HUES48 (cell line): ENCODE measurements at regions not wholly inside any gene's neighbourhood (a gene's known extent, or its start where the extent isn't known, plus 50 kb on each side); places are given as distances from the start of the nearest gene placed in this dataset.

Experiments
- H3K27ac ChIP-seq: one replicate; pipeline ENCODE4 v1.7.0; 2013; ENCODE audit warnings: low read depth, low read length, inconsistent platforms
- H3K27me3 ChIP-seq: 2 replicates; pipeline ENCODE4 v1.6.1; 2013; ENCODE audit warnings: mild to moderate bottlenecking, low read length; ENCODE audit not compliant: control insufficient read depth, insufficient read depth
- H3K36me3 ChIP-seq: 2 replicates; pipeline ENCODE4 v1.6.1; 2013; ENCODE audit warnings: low read length; ENCODE audit not compliant: control insufficient read depth, insufficient read depth
- H3K4me1 ChIP-seq: 2 replicates; pipeline ENCODE4 v1.6.1; 2013; ENCODE audit warnings: mild to moderate bottlenecking, low read length; ENCODE audit not compliant: control insufficient read depth, insufficient read depth
- H3K4me3 ChIP-seq: 2 replicates; pipeline ENCODE4 v1.5.1; 2013; ENCODE audit warnings: mild to moderate bottlenecking, low read depth, low read length
- H3K9ac ChIP-seq: 2 replicates; pipeline ENCODE4 v1.6.1; 2013; ENCODE audit warnings: mild to moderate bottlenecking, low read depth, low read length, moderate library complexity
- H3K9me3 ChIP-seq: 2 replicates; pipeline ENCODE4 v1.6.1; 2013; ENCODE audit warnings: low read length; ENCODE audit not compliant: control insufficient read depth, insufficient read depth

DNA sequence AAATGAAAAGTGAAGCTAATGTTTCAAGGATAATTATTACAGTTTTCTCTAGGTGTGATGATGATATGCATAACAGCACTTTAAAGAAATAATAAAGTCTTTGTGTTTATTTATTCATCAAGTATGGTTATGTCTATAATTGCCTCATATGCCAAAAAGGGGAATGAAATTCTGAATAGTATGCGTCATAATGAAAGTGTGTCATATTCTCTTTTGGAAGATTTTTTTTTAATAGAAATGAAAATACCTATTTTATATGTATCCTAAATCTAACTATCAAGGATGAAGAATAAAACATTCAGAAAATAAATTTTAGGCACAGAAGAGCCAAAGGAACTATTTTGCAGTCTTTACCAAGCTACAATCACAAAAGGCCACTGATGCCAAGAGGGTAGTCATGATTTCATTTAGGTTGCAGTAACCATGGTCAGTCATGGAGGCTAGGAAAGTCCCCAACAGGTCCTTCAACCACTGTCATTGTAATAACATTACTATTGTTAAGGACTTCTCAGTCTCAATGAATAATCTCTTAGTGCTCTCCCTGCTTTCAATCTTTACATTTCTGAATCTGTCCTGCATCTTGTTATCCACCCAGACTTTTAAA is 712.5 kb downstream of the DCDC2C start:
- H3K27me3 ChIP-seq, result no peaks in the 10 kb centered on the region
- no peaks in the 10 kb centered on the region for H3K36me3 ChIP-seq
- 0 out of 2 replicates have a peak, but pooled peaks cover 2% of the 10 kb centered on the region for H3K4me1 ChIP-seq
- no peak overlapping the region for H3K27ac ChIP-seq
- no peak overlapping the region for H3K4me3 ChIP-seq
- no peaks in the 10 kb centered on the region; the same call in 1 of the 2 replicates for H3K9me3 ChIP-seq
- H3K9ac ChIP-seq, result no peak overlapping the region

DNA sequence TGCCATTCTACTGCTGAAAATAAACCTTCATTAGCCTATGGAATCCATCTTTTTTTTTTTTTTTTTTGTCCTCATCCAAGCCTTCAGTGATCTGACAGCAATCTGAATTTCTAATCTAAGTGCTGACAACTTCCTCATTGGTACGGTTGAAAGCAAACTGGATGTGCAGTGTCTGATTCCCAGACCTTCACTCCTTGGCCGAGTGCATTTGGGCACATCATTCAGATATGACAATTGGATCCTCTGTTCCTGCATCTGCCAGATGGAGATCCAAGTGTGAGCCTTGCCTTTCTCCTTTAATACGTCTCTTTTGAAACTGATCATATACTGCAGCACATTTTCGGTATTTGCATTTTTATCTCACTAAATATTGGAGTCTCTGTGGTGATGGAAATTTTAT is 713.1 kb downstream of the DCDC2C start:
- no peak overlapping the region for H3K27ac ChIP-seq
- no peaks in the 10 kb centered on the region for H3K36me3 ChIP-seq
- no peak overlapping the region for H3K9ac ChIP-seq
- 0 out of 2 replicates have a peak, but pooled peaks cover 2% of the 10 kb centered on the region for H3K4me1 ChIP-seq
- H3K9me3 ChIP-seq, result no peaks in the 10 kb centered on the region; the same call in 1 of the 2 replicates
- H3K4me3 ChIP-seq, result no peak overlapping the region
- H3K27me3 ChIP-seq, result no peaks in the 10 kb centered on the region

DNA sequence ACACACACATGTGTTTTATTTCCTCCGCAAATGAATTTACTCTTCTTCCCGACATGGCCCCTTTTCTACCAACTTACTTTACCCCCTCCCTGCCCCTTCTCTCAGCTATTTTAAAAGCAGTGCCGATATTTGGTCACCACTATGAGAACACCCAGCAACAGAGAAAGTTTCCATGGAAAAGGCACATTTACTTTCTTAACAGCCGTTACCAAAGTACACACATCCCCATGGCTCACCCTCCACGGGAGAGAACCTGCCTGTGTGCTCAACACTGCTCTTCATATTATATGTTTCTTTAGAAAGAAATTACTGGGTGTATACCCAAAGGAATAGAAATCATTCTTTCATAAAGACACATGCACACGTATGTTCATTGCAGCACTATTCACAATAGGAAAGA is 714.4 kb downstream of the DCDC2C start:
- Histone ChIP-seq H3K4me3 (no peak overlapping the region), H3K36me3 (no peaks in the 10 kb centered on the region), H3K9me3 (no peaks in the 10 kb centered on the region; the same call in 1 of the 2 replicates), H3K4me1 (0 out of 2 replicates have a peak, but pooled peaks cover 2% of the 10 kb centered on the region), H3K27ac (no peak overlapping the region), H3K9ac (no peak overlapping the region), H3K27me3 (no peaks in the 10 kb centered on the region)

DNA sequence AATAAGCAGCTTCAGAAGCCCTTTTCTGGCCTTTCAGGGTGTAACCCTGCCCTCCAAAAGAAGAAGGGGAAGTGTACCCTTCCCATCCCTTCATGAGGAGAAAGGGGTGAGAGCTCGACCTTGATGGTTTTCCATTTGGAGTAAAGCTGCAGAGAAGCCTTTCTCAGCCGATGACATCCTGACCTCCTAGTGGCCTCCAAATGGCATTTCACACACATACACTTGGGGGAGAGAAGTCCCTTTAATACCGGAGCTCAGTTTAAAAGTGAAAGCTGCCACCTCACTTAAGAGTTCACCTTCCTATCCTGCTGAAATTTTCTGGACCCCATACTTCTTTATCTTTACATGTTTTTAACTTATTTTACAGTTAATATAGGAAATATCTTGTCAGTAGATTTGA is 716.7 kb downstream of the DCDC2C start:
- Histone ChIP-seq H3K9me3 (no peaks in the 10 kb centered on the region; the same call in 1 of the 2 replicates), H3K4me3 (no peak overlapping the region), H3K27ac (no peak overlapping the region), H3K4me1 (0 out of 2 replicates have a peak, but pooled peaks cover 2% of the 10 kb centered on the region), H3K36me3 (no peaks in the 10 kb centered on the region), H3K9ac (no peak overlapping the region), H3K27me3 (no peaks in the 10 kb centered on the region)

DNA sequence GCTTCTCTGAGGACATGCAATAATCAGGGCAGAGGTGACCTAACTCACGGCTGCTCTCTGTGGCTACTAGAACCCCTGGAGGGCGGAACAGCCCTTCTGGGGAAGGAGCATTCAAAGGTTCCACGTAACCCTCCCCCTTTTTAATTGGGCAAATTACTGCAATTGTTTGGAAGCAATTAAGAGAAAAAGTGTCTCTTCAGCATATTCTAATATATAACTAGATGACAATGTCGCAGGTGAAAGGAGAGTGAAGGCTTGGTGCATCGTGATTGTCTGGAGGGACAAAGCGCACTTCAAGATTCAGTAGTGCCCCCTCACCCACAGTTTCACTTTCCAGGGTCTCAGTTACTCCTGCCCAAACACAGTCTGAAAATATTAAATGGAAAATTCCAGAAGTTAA is 720.8 kb downstream of the DCDC2C start:
- H3K9me3 ChIP-seq, result no peaks in the 10 kb centered on the region
- H3K9ac ChIP-seq, result no peak overlapping the region
- no peak overlapping the region for H3K4me3 ChIP-seq
- no peaks in the 10 kb centered on the region for H3K36me3 ChIP-seq
- H3K27ac ChIP-seq, result no peak overlapping the region
- H3K27me3 ChIP-seq, result no peaks in the 10 kb centered on the region
- 0 out of 2 replicates have a peak, but pooled peaks cover 2% of the 10 kb centered on the region for H3K4me1 ChIP-seq

DNA sequence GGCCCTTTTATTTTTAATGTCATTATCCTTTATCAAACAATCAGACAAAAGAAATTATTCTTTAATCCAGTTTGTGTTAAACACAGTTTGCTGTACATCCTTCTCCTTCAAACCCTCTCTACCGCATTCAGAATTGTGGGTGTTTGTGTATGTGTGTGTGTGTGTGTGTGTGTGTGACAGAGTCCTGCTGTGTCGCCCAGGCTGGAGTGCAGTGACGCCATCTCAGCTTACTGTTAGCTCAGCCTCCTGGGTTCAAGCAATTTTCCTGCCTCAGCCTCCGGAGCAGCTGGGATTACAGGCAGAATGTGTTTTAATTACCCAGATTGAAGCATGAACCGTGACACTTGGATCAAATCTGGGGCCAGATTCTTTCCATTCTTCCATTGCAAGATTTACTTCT is 723.7 kb downstream of the DCDC2C start:
- no peaks in the 10 kb centered on the region for H3K9me3 ChIP-seq
- H3K27ac ChIP-seq, result no peak overlapping the region
- H3K4me3 ChIP-seq, result no peak overlapping the region
- H3K36me3 ChIP-seq, result no peaks in the 10 kb centered on the region
- no peak overlapping the region for H3K9ac ChIP-seq
- no peaks in the 10 kb centered on the region for H3K4me1 ChIP-seq
- H3K27me3 ChIP-seq, result no peaks in the 10 kb centered on the region

DNA sequence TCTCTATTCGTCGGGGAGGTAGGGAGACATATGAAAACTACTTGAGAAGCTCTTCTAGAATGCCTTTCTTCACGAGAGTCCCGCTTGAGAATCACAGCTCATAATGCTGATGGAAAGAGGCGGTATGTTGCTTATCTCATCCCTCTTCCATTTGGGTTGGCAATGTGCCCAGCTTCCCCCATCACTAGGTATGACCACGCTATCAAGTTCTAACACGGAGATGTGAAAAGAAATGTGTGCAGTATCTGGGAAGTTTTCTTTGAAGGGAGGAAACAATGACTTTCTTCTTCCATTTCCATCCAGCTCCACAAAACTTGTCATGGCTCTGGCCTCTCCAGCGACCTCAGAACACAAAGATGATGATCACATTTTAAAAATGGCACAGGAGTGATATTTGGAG is 742.4 kb downstream of the DCDC2C start:
- Histone ChIP-seq H3K9me3 (no peaks in the 10 kb centered on the region), H3K4me1 (peaks cover 16% of the 10 kb centered on the region), H3K4me3 (no peak overlapping the region), H3K27me3 (no peaks in the 10 kb centered on the region), H3K36me3 (no peaks in the 10 kb centered on the region), H3K9ac (no peak overlapping the region), H3K27ac (no peak overlapping the region)

DNA sequence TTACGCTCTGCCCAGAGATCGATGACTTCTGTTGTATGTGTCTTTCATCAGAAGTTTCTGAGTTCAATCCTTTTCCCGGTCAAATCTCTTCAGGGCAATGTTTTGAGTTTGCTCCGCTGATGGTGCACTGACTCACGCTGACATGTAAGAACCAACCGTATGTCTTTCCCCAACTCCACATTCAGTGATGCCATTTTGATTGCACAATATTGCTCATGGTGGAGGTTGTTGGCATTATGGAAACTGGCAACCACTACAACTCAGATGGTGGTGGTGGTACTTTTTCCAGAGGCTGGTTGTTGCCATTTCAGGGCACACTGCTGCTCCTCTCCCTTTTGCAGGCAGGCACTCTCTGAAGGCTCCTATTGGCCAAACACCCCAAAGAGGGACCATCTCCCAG is 751.5 kb downstream of the DCDC2C start:
- H3K9me3 ChIP-seq, result no peaks in the 10 kb centered on the region
- no peaks in the 10 kb centered on the region for H3K4me1 ChIP-seq
- H3K36me3 ChIP-seq, result no peaks in the 10 kb centered on the region
- H3K27ac ChIP-seq, result no peak overlapping the region
- no peak overlapping the region for H3K4me3 ChIP-seq
- H3K27me3 ChIP-seq, result no peaks in the 10 kb centered on the region
- no peak overlapping the region for H3K9ac ChIP-seq

DNA sequence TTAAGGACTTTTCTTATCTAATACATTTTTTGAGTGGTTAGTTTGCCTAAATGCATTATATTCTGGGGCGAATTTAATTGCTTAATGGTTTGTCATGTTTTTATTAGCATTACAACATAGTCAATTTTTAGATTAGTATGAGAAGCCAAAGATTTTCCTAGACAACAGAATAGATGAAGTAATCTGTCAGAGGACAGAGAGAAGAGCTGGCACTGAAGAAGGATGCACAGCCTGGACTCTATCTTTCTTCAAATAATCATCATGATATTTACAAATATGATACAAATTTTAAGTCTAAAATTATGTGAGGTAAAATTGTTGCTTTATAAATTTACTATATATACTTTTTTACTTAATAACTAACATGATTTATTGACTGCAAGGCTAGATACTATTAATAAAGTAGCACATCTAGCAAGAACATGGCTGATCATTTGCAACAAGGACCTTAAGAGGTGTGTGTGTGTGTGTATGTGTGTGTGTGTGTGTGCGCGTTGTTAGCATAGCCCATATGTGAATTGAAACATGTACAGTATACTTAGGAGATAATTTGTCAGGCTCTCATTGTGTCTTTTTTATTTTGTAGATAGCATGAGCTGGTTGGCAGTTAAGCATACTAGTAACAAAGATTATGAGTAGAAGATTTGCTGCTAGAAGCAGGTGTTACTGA is 752.2 kb downstream of the DCDC2C start:
- Histone ChIP-seq H3K4me1 (no peaks in the 10 kb centered on the region), H3K27ac (no peak overlapping the region), H3K9me3 (no peaks in the 10 kb centered on the region), H3K4me3 (no peak overlapping the region), H3K9ac (no peak overlapping the region), H3K36me3 (no peaks in the 10 kb centered on the region), H3K27me3 (no peaks in the 10 kb centered on the region)

DNA sequence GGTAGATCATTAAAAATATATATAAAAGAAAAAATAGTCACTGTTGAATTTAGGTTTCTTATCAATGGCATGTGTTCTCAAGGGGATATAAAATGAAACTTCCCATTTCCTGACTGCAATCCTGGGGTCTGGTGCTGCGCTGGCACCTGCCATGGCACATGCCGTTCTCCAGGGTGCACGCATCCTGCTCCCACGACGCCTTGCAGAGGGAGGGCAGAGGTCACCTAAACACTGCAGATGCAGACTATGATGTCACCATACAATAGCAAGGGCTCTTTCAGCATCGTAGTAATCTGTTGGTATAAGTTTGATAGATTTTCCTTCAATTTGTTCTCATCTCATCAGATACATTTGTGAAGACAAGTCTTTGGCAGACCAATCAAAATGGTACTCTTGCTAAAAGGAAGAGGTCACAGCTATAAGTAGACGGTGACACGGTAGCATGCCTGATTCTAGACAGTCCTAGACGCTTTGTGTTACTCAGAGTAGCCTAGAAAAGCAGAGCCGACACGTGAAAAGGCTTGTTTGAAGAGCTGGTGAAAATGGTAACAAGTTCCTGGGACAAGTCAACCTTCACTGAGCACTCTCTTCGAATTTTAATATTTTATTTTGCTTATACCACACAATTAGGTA is 761.4 kb downstream of the DCDC2C start:
- Histone ChIP-seq H3K36me3 (no peaks in the 10 kb centered on the region), H3K9ac (no peak overlapping the region), H3K4me3 (no peak overlapping the region), H3K27ac (no peak overlapping the region), H3K4me1 (no peaks in the 10 kb centered on the region), H3K27me3 (no peaks in the 10 kb centered on the region), H3K9me3 (no peaks in the 10 kb centered on the region)

DNA sequence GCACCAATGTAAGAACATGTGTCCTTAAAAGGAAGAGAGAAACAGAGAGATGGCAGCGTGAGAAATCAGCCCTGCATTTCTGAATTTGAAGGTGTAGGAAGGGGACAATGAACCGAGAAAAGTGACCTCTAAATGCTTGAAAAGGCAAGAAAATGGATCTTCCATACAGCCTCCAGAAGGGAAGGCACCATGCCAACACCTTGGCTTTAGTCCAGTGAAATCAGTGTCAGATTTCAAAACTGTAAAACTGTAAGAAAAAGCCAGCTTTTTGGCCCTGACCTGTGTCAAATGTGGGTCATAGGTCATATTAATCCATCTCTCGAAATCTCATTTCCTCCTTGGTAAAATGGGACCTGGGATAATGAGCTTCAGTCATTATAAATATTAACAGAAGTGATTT is 762.3 kb downstream of the DCDC2C start:
- H3K36me3 ChIP-seq, result no peaks in the 10 kb centered on the region
- no peak overlapping the region for H3K27ac ChIP-seq
- H3K4me3 ChIP-seq, result no peak overlapping the region
- H3K27me3 ChIP-seq, result no peaks in the 10 kb centered on the region
- no peak overlapping the region for H3K9ac ChIP-seq
- no peaks in the 10 kb centered on the region for H3K9me3 ChIP-seq
- no peaks in the 10 kb centered on the region for H3K4me1 ChIP-seq
